ENCODE measurements at regions not wholly inside any gene's neighbourhood (a gene's known extent, or its start where the extent isn't known, plus 50 kb on each side); places are given as distances from the start of the nearest gene placed in this dataset.

GRCh38 chr14:89615421-89615820, 198.4 kb upstream of the FOXN3 start:
- no peak for TF ChIP-seq CTCF (IDR thresholded peaks at IDR 0.05; ENCODE audit: low read depth, low read length)

GRCh38 chr14:89614009-89614691, 197.1 kb upstream of the FOXN3 start:
- DNase-seq (ENCODE audit: extremely low read depth, low read depth), result no peak
- no peak for TF ChIP-seq CTCF (IDR thresholded peaks at IDR 0.05; ENCODE audit: low read depth, low read length)

More at GRCh38 chr14:89615421-89615820, 198.4 kb upstream of the FOXN3 start:
- no peak for DNase-seq (ENCODE audit: extremely low read depth, low read depth)

DNA sequence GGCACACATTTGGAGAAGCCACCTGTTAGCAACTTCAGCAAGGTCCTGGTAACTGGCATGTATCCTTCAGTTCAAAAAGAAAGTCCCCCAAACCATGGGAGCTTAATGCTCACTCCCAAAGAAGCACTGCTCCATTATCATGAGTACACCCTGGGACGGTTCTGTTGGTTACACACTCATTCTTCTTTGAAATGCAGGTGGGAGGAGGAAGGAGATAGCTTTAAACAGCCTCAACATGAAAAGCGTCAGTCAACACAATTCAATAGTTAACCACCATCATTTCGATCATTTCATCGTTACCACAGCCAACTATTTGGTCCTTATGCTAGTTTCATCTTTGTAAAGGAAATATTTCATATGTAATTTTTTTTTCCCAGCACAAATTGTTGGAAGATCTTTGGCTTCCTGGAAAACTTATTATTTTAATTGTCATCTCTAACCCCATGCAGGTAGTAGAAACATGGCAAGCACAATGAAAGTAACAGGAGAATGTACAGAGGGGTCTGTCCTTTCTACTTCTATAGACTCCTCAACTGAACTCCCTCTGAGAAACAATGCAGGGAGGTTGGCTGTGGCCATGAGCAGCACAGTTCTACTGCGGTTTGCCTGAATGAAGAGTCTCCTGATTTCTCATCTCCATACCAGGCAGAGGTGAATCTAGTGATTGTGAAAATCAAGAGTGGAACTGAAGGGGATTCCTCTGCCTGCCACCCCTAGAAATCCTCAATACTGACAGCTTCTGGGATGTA, 196.4 kb upstream of the FOXN3 start:
- DNase-seq (ENCODE audit: extremely low read depth, low read depth), result no peak
- no peak for TF ChIP-seq CTCF (IDR thresholded peaks at IDR 0.05; ENCODE audit: low read depth, low read length)

GRCh38 chr14:89609500-89610100, 192.6 kb upstream of the FOXN3 start:
- no peak for TF ChIP-seq CTCF (IDR thresholded peaks at IDR 0.05; ENCODE audit: low read depth, low read length)

DNA sequence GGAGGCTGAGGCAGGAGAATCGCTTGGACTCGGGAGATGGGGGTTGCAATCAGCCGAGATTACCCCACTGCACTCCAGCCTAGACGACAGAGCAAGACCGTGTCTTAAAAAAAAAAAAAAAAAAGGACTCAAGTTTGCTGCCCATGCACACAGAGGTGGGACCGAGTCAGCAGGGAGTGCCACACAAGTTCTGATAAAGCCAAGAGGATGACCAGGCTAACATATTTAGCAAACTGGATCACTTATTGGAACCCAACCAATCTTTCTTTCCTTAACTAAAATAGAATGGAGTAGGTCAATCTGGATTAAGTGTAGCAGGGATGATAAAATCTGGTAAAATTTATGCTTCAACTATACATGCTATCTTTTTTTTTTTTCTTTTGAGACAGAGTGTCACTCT, 190.4 kb upstream of the FOXN3 start:
- TF ChIP-seq CTCF (IDR thresholded peaks at IDR 0.05; ENCODE audit: low read depth, low read length), result no peak
- DNase-seq (ENCODE audit: extremely low read depth, low read depth), result no peak

More at GRCh38 chr14:89609500-89610100, 192.6 kb upstream of the FOXN3 start:
- DNase-seq (ENCODE audit: extremely low read depth, low read depth), result no peak

DNA sequence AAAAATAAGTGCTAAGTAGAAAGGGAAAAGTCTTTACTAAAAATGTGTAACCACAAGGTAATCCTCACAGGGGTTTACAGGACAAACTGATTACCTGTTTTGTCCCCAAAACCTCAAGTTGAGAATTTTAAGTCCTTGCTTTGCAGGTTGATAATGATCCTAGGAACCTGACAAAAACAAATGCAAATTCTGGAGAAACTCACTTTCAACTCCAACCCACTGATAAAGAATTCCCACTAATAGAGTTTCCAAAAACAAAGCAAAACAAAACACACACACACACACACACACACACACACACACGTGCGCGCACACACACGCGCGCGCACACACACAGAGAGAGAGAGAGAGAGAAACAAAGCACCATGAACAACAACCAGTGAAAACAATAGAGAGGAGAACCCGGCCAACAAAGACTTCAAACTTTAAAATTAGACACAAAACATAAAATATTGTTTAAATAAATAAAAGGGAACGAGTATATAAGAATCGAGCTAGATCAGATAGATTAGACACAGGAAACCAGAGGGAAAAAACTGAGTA, 187.0 kb upstream of the FOXN3 start:
- no peak for DNase-seq (ENCODE audit: extremely low read depth, low read depth)
- TF ChIP-seq CTCF (IDR thresholded peaks at IDR 0.05; ENCODE audit: low read depth, low read length), result no peak

All from AG09319 (cell line).